Mucosa of gallbladder (tissue), 1 donor: ENCODE measurements at regions not wholly inside any gene's neighbourhood (a gene's known extent, or its start where the extent isn't known, plus 50 kb on each side); places are given as distances from the start of the nearest gene placed in this dataset.

ENCODE experiments used
- DNase-seq: peaks from one replicate; pipeline ENCODE4 v3.0.0-alpha.2; 2020; ENCODE audit warnings: low spot score
- donor health status: DM: no; HTN: no; CAD: no.

GRCh38 chr10:130743751-130744271, 567.7 kb downstream of the TCERG1L start:
- DNase-seq = no peak

GRCh38 chr10:130744631-130745030, 566.9 kb downstream of the TCERG1L start:
- DNase-seq = no peak

GRCh38 chr10:130745251-130745650, 566.3 kb downstream of the TCERG1L start:
- DNase-seq = no peak

- DNase-seq = no peak
Measured at GRCh38 chr10:130745821-130746220, 565.7 kb downstream of the TCERG1L start.

GRCh38 chr10:130746311-130746710, 565.2 kb downstream of the TCERG1L start:
- no peak for DNase-seq

GRCh38 chr10:130747356-130747755, 564.2 kb downstream of the TCERG1L start:
- no peak for DNase-seq

GRCh38 chr10:130747946-130748345, 563.6 kb downstream of the TCERG1L start:
- no peak for DNase-seq

- no peak for DNase-seq
Measured at GRCh38 chr10:130748409-130749057, 563.0 kb downstream of the TCERG1L start.

- DNase-seq = no peak
Measured at GRCh38 chr10:130749911-130750310, 561.6 kb downstream of the TCERG1L start.

- DNase-seq = no peak
Measured at GRCh38 chr10:130750441-130750840, 561.1 kb downstream of the TCERG1L start.

- DNase-seq = no peak
Measured at GRCh38 chr10:130751106-130751840, 560.2 kb downstream of the TCERG1L start.

GRCh38 chr10:130751851-130752250, 559.7 kb downstream of the TCERG1L start:
- DNase-seq = no peak

- no peak for DNase-seq
Measured at GRCh38 chr10:130756651-130757050, 554.9 kb downstream of the TCERG1L start.

GRCh38 chr10:130757271-130757670, 554.2 kb downstream of the TCERG1L start:
- no peak for DNase-seq

GRCh38 chr10:130757821-130758489, 553.6 kb downstream of the TCERG1L start:
- no peak for DNase-seq

GRCh38 chr10:130758529-130758928, 553.0 kb downstream of the TCERG1L start:
- DNase-seq = no peak

- no peak for DNase-seq
Measured at GRCh38 chr10:130761032-130761575, 550.4 kb downstream of the TCERG1L start.

GRCh38 chr10:130761788-130762301, 549.7 kb downstream of the TCERG1L start:
- no peak for DNase-seq

- no peak for DNase-seq
Measured at GRCh38 chr10:130762491-130762890, 549.0 kb downstream of the TCERG1L start.

GRCh38 chr10:130763071-130763470, 548.5 kb downstream of the TCERG1L start:
- no peak for DNase-seq

- no peak for DNase-seq
Measured at GRCh38 chr10:130763491-130763890, 548.0 kb downstream of the TCERG1L start.

- DNase-seq = no peak
Measured at GRCh38 chr10:130764651-130765050, 546.9 kb downstream of the TCERG1L start.
